Head of caudate nucleus (tissue), 42 donors: ENCODE measurements at regions not wholly inside any gene's neighbourhood (a gene's known extent, or its start where the extent isn't known, plus 50 kb on each side); places are given as distances from the start of the nearest gene placed in this dataset.

Source experiments
- DNase-seq, 42 donors: peaks; one replicate each; pipeline versions ENCODE4 v3.0.0 to v3.0.0-alpha.2; 2020 to 2021; ENCODE audit warnings: mixed read lengths in 7 of 42
- intact Hi-C: fragments of 100-400 bp; cut with DNase I; formaldehyde crosslinking; loops from one replicate; pipeline ENCODE4 v1.15.0; 2022

DNA sequence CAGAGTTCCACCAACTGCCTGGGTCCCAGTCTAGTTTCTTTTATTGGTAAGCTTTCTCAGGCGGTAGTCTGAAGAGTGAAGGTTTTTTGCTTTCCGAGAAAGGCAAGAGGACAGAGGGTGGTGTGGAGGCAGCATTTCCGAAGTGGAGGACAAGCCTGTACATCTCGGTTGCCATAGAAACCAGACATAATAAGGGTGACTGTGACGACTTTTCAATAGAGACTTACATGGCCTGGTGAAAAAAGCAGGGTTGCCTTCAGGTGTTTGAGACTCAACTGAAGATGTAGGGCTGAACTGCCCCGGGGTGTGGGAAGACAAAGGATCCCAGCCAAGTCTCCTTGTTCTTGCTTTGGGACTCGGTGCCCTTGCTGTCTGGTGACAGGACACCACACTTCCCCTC is 53.6 kb upstream of the RAB40AL start:
- DNase-seq, result no peak

More for the DNA sequence above, 53.6 kb upstream of the RAB40AL start:
- intact Hi-C loops, result no loop called here
